AG10803 (cell line): ENCODE measurements at regions not wholly inside any gene's neighbourhood (a gene's known extent, or its start where the extent isn't known, plus 50 kb on each side); places are given as distances from the start of the nearest gene placed in this dataset.
A peak's percentile ranks its signal among the peaks of the same experiment; 100 is the strongest.
"Not testable (repeated sequence)": the region's sequence is repeated elsewhere in the genome, so short reads cannot be mapped to it uniquely, and the experiment has no call there.

Experiments
- DNase-seq: peaks from one replicate; pipeline ENCODE4 v3.0.0; 2010; ENCODE audit warnings: low read depth
- H3K4me3 ChIP-seq: 2 replicates; pipeline ENCODE4 v1.5.1; 2011; ENCODE audit warnings: mild to moderate bottlenecking, low read length, control low read depth
- CTCF ChIP-seq: conservative IDR thresholded peaks from 2 replicates; pipeline ENCODE4 v1.5.1; 2011; ENCODE audit warnings: mild to moderate bottlenecking, low read length, control low read depth, inconsistent platforms

DNA sequence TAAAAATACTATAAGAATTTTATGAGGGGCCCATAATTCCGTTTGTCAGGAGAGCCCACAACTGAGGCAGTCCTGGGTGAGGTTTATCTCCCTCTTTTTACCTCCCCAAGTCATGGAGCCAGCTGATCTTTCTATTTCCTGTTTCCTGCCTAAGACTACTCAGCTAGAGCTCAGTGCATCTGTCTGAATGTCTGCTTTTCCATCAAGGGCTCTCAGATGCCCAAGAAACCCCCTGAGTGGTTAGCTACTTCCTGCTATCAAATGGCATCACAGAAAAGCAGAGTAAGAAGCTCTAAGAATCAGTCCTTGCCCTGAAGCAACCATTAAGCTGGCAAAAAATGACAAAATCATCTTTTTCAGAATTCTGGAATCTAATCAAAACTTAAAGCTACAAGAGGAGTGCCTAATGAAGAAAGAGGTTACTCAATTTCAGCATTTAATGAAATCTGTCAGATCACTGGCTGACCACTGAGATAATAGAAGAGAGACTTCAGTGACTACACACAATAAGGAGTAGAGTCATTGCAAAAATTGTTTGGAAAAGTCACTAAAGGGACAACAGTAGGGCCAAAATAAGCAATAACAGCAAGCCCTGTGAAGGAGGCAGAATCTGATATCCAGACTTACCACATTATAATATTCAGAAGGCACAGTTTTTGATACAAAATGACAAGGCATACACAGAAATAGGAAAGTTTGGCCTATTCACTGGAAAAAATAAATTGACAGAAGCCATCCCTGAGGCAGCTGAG is 150.1 kb downstream of the CYB561 start:
- DNase-seq = no peak
- H3K4me3 ChIP-seq = no peak overlapping the region
- no peak for TF ChIP-seq CTCF

GRCh38 chr17:63298916-63299315 is 147.2 kb downstream of the CYB561 start:
- not testable (repeated sequence) for DNase-seq, H3K4me3 ChIP-seq

GRCh38 chr17:63304704-63305261 is 141.3 kb downstream of the CYB561 start:
- H3K4me3 ChIP-seq = no peak overlapping the region
- DNase-seq = no peak
- TF ChIP-seq CTCF = no peak

GRCh38 chr17:63305857-63306256 is 140.2 kb downstream of the CYB561 start:
- TF ChIP-seq CTCF = no peak
- no peak overlapping the region for H3K4me3 ChIP-seq
- DNase-seq = no peak

- no peak for TF ChIP-seq CTCF
- H3K4me3 ChIP-seq = no peak overlapping the region
Observed at GRCh38 chr17:63306855-63307254, 139.3 kb downstream of the CYB561 start.

DNA sequence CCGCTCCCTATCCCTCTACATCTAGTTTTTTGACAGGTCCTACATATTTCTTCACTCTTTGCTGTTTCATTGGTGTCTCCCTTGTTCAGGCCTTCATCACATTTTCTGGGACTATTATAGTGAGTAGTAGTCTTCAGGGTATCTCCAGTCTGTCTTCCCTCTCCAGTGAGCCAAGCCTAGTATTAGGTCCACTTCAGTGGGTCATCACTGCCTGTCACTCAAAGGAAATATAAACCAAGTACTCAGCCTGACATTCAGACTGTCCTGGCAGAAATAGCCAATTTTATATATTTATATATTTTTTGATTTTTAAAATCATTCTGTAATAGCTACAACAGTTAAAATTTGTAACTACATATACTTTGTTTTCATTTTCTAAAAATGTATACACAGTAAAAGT is 137.8 kb downstream of the CYB561 start:
- no peak for DNase-seq
- H3K4me3 ChIP-seq = no peak overlapping the region
- TF ChIP-seq CTCF = no peak

More at GRCh38 chr17:63306855-63307254, 139.3 kb downstream of the CYB561 start:
- no peak for DNase-seq

GRCh38 chr17:63309021-63309420 is 137.1 kb downstream of the CYB561 start:
- no peak for TF ChIP-seq CTCF
- peak; percentile 20 for DNase-seq
- H3K4me3 ChIP-seq = no peak overlapping the region
